Stomach (tissue), 8 donors: ENCODE measurements at regions not wholly inside any gene's neighbourhood (a gene's known extent, or its start where the extent isn't known, plus 50 kb on each side); places are given as distances from the start of the nearest gene placed in this dataset.
"Not testable (repeated sequence)": the region's sequence is repeated elsewhere in the genome, so short reads cannot be mapped to it uniquely, and the experiment has no call there.

Experiments
- DNase-seq, 2 donors: peaks; one replicate each; pipeline versions ENCODE4 v3.0.0 to v3.0.0-alpha.2; 2013 to 2019
- H3K27ac ChIP-seq, 5 donors: fragments of 200-600 bp in 4 of 5; sonication (generic) in 4 of 5; one replicate each; pipeline ENCODE4 v1.5.1; 2013 to 2019; ENCODE audit warnings: mild to moderate bottlenecking in 1 of 5, moderate library complexity in 1 of 5
- H3K27me3 ChIP-seq, 3 donors: fragments of 200-600 bp; sonication (generic); one replicate each; pipeline ENCODE4 v1.5.1; 2017 to 2019; ENCODE audit warnings: mixed run types in 1 of 3
- H3K36me3 ChIP-seq, 4 donors: fragments of 200-600 bp; sonication (generic); 1 replicate in 3 of 4; 2 replicates in 1 of 4; pipeline ENCODE4 v1.5.1; 2016 to 2019
- H3K4me1 ChIP-seq, 4 donors: fragments of 200-600 bp; sonication (generic); one replicate each; pipeline ENCODE4 v1.5.1; 2016 to 2019
- H3K4me3 ChIP-seq, 4 donors: fragments of 200-600 bp; sonication (generic) in 3 of 4; one replicate each; pipeline ENCODE4 v1.5.1; 2016 to 2019; ENCODE audit warnings: mild to moderate bottlenecking in 1 of 4
- H3K9me3 ChIP-seq, 4 donors: fragments of 200-600 bp; sonication (generic); one replicate each; pipeline ENCODE4 v1.5.1; 2016 to 2019
- CTCF ChIP-seq, 7 experiments: fragments of 450-650 bp in 4 of 7; fragments of 200-600 bp in 3 of 7; sonication (generic) in 3 of 7; IDR thresholded peaks; one replicate each; pipeline ENCODE4 v1.5.1; 2016 to 2019; ENCODE audit warnings: antibody characterized with exemption in 7 of 7, control low read depth in 2 of 7, mild to moderate bottlenecking in 1 of 7
- EP300 ChIP-seq: sonication (generic); formaldehyde crosslinking; IDR thresholded peaks from one replicate; pipeline ENCODE4 v1.6.1; 2017; ENCODE audit warnings: antibody characterized with exemption
- POLR2A ChIP-seq, 4 donors: fragments of 450-650 bp; IDR thresholded peaks; one replicate each; pipeline ENCODE4 v1.6.1; 2016; ENCODE audit warnings: antibody characterized with exemption in 4 of 4, control low read depth in 2 of 4, mild to moderate bottlenecking in 1 of 4, moderate library complexity in 1 of 4
- POLR2AphosphoS5 ChIP-seq, 3 donors: sonication (generic); formaldehyde crosslinking; IDR thresholded peaks; one replicate each; pipeline ENCODE4 v1.6.1; 2016; ENCODE audit warnings: antibody characterized with exemption in 3 of 3
- WGBS, 5 donors: extraction: QIAGEN DNeasy Blood & Tissue Kit in 3 of 5; methylation state at CpG; one replicate each; pipeline versions ENCODE4 v1.1.5 to v1.1.7; 2013 to 2018; 5-methylcytosine and 5-hydroxymethylcytosine counted together
- intact Hi-C: fragments of 100-400 bp; cut with DNase I; formaldehyde crosslinking; loops from one replicate; pipeline ENCODE4 v1.15.1; 2023; ENCODE audit warnings: low total_unique reads
- donor health status: healthy with polysubstance abuse.
- donor health status: Bipolar disorder and iron deficiency.
- donor health status: healthy.

GRCh38 chr21:24423546-24423945 lies 1183.7 kb downstream of the MRPL39 start:
- no peak for DNase-seq
- Histone ChIP-seq H3K27ac (no peak overlapping the region), H3K27me3 (no peaks in the 10 kb centered on the region), H3K9me3 (peaks cover 5 to 23% (median 16%) of the 10 kb centered on the region in 4 donors), H3K4me1 (no peaks in the 10 kb centered on the region), H3K4me3 (no peak overlapping the region), H3K36me3 (no peaks in the 10 kb centered on the region)
- no peak for TF ChIP-seq POLR2A (IDR thresholded peaks at IDR 0.05)
- no peak for TF ChIP-seq CTCF (IDR thresholded peaks at IDR 0.05)
- no peak for TF ChIP-seq POLR2AphosphoS5 (IDR thresholded peaks at IDR 0.05)
- no peak for TF ChIP-seq EP300
- intact Hi-C loops = no loop called here

GRCh38 chr21:24420689-24421088 lies 1186.6 kb downstream of the MRPL39 start:
- 3 to 35% (median 23%) methylated on average over 1 of the region's 1 CpG for WGBS, 5 donors
- intact Hi-C loops = no loop called here

GRCh38 chr21:24419641-24420040 lies 1187.6 kb downstream of the MRPL39 start:
- H3K4me1 ChIP-seq, H3K36me3 ChIP-seq, H3K27ac ChIP-seq, intact Hi-C loops, H3K27me3 ChIP-seq, H3K4me3 ChIP-seq, DNase-seq: not testable (repeated sequence)
- peaks cover 5 to 37% (median 28%) of the 10 kb centered on the region in 4 donors for H3K9me3 ChIP-seq

More at GRCh38 chr21:24420689-24421088, 1186.6 kb downstream of the MRPL39 start:
- H3K4me1 ChIP-seq = no peaks in the 10 kb centered on the region
- peaks cover 5 to 37% (median 25%) of the 10 kb centered on the region in 4 donors for H3K9me3 ChIP-seq
- no peaks in the 10 kb centered on the region for H3K27me3 ChIP-seq
- DNase-seq = no peak
- H3K27ac ChIP-seq = no peak overlapping the region
- no peak for TF ChIP-seq CTCF (IDR thresholded peaks at IDR 0.05)
- no peak for TF ChIP-seq EP300
- TF ChIP-seq POLR2A (IDR thresholded peaks at IDR 0.05) = no peak
- no peak for TF ChIP-seq POLR2AphosphoS5 (IDR thresholded peaks at IDR 0.05)
- H3K36me3 ChIP-seq = no peaks in the 10 kb centered on the region
- no peak overlapping the region for H3K4me3 ChIP-seq

GRCh38 chr21:24418671-24419070 lies 1188.6 kb downstream of the MRPL39 start:
- no peaks in the 10 kb centered on the region for H3K36me3 ChIP-seq
- no peak overlapping the region for H3K4me3 ChIP-seq
- no peak for TF ChIP-seq CTCF (IDR thresholded peaks at IDR 0.05)
- TF ChIP-seq POLR2A (IDR thresholded peaks at IDR 0.05) = no peak
- TF ChIP-seq EP300 = no peak
- TF ChIP-seq POLR2AphosphoS5 (IDR thresholded peaks at IDR 0.05) = no peak
- no peak for DNase-seq
- no peaks in the 10 kb centered on the region for H3K27me3 ChIP-seq
- intact Hi-C loops = no loop called here
- no peak overlapping the region for H3K27ac ChIP-seq
- peaks cover 5 to 37% (median 28%) of the 10 kb centered on the region in 4 donors for H3K9me3 ChIP-seq
- no peaks in the 10 kb centered on the region for H3K4me1 ChIP-seq

GRCh38 chr21:24411429-24411828 lies 1195.9 kb downstream of the MRPL39 start:
- Histone ChIP-seq H3K27ac (no peak overlapping the region), H3K4me1 (no peaks in the 10 kb centered on the region), H3K36me3 (no peaks in the 10 kb centered on the region), H3K27me3 (no peaks in the 10 kb centered on the region), H3K9me3 (peaks cover 0 to 6% (median 3%) of the 10 kb centered on the region in 4 donors), H3K4me3 (no peak overlapping the region)
- intact Hi-C loops = no loop called here
- TF ChIP-seq POLR2A (IDR thresholded peaks at IDR 0.05) = no peak
- no peak for TF ChIP-seq CTCF (IDR thresholded peaks at IDR 0.05)
- no peak for TF ChIP-seq EP300
- no peak for TF ChIP-seq POLR2AphosphoS5 (IDR thresholded peaks at IDR 0.05)
- no peak for DNase-seq
